H1 (cell line): ENCODE measurements at regions not wholly inside any gene's neighbourhood (a gene's known extent, or its start where the extent isn't known, plus 50 kb on each side); places are given as distances from the start of the nearest gene placed in this dataset.

Experiments
- SIN3A ChIP-seq, 2 experiments: IDR thresholded peaks in 1 of 2; conservative IDR thresholded peaks in 1 of 2; 2 replicates each; pipeline ENCODE4 v1.6.1; 2011 to 2012; ENCODE audit warnings: low read length in 2 of 2, improper control_type of control experiment in 1 of 2, low read depth in 1 of 2, mild to moderate bottlenecking in 1 of 2
- TAF1 ChIP-seq: IDR thresholded peaks from 2 replicates; pipeline ENCODE4 v1.6.1; 2011; ENCODE audit warnings: mild to moderate bottlenecking, low read depth, low read length

DNA sequence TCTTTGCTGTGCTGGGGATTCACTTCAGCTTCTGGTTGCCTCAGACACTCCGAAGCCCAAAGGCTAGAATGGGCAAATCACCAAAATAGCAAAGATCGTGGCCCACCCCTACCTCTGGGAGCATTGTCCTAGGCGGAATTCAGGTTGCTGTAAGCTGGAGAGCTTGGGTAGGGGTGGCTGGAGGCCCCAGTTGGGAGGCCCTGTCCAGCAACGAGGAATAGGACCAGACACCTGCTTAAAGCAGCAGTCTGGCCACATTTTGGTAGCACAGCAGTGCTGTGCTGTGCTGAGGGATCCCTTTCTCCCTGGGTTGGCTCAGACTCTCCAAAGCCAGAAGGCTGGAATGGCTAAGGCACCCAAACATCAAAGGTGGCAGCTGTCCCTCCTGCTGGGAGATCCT is 99.3 kb downstream of the CLDN1 start:
- no peak for TF ChIP-seq TAF1
- no peak for TF ChIP-seq SIN3A (conservative IDR thresholded peaks at IDR 0.05 in 1 of 2, IDR thresholded peaks at IDR 0.05 in 1 of 2; ENCODE audit: low read depth in 1 of 2, low read length in 2 of 2)
